ENCODE measurements at regions not wholly inside any gene's neighbourhood (a gene's known extent, or its start where the extent isn't known, plus 50 kb on each side); places are given as distances from the start of the nearest gene placed in this dataset.

- Histone ChIP-seq H3K9me3 (replicated peaks; ENCODE audit: control insufficient read depth, insufficient read depth, low read length) (no peaks in the 10 kb centered on the region), H3K36me3 (ENCODE audit: control insufficient read depth in 2 of 2, extremely low read depth in 1 of 2, insufficient read depth in 2 of 2, low read length in 2 of 2) (no peaks in the 10 kb centered on the region), H3K9me1 (replicated peaks; ENCODE audit: control insufficient read depth, extremely low read depth, insufficient read depth, low read length) (no peaks in the 10 kb centered on the region), H2AFZ (ENCODE audit: low read depth, low read length) (no peak overlapping the region), H4K20me1 (replicated peaks; ENCODE audit: control insufficient read depth, extremely low read depth, insufficient read depth, low read length) (no peaks in the 10 kb centered on the region), H3K79me2 (ENCODE audit: control insufficient read depth, insufficient read depth, low read length) (no peaks in the 10 kb centered on the region), H3K27me3 (ENCODE audit: control insufficient read depth in 2 of 2, insufficient read depth in 2 of 2, low read length in 2 of 2) (no peaks in the 10 kb centered on the region), H3K27ac (ENCODE audit: insufficient read depth, low read depth, low read length) (no peak overlapping the region), H3K4me2 (ENCODE audit: insufficient read depth, low read length) (no peak overlapping the region), H3K4me3 (replicated peaks in 1 of 3; ENCODE audit: insufficient read depth in 1 of 3, low read depth in 1 of 3, low read length in 3 of 3) (no peak overlapping the region), H3K4me1 (ENCODE audit: control insufficient read depth, extremely low read depth, insufficient read depth, low read length) (no peaks in the 10 kb centered on the region), H3K9ac (replicated peaks; ENCODE audit: extremely low read depth, insufficient read depth, low read length) (no peak overlapping the region)
- FAIRE-seq (no peak), DNase-seq (ENCODE audit: low read depth, low spot score) (no peak)
- dilution Hi-C loops (cut with MboI; ENCODE audit: extremely low pct_ligation_motif_present, low sequenced_read_pairs) = no loop called here
- no peak for TF ChIP-seq JUN (IDR thresholded peaks at IDR 0.05; ENCODE audit: borderline replicate concordance, insufficient read depth, insufficient read length, low read depth)
- intact Hi-C loops (cut with micrococcal nuclease) = no loop called here
- CTCF ChIA-PET = no interaction called here
- no TSS peak for BruUV-seq (replicated peaks)
- POLR2A ChIA-PET = no interaction called here
Observed at GRCh38 chr6:154579046-154579445, 68.6 kb upstream of the CNKSR3 start.

DNA sequence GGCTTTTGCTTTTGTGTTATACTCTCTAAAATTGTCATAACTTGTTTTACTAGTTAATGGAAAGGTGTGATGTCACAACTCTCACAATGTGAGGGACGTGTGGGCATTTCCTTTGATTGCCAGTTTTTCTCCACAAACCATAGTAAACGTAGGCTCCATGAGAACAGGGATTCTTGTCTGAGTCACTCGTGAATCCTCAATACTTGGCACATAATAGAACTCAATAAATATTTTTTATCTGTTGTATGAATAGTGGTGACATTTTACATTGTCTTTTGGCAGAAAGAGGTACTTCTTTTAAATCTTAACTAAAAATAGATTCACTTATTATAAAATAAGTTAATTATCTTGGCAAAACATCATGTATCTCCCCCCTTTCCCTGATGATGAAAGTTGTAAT, 69.0 kb upstream of the CNKSR3 start:
- TF ChIP-seq, protein P1, sequence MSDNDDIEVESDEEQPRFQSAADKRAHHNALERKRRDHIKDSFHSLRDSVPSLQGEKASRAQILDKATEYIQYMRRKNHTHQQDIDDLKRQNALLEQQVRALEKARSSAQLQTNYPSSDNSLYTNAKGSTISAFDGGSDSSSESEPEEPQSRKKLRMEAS (IDR thresholded peaks at IDR 0.05; ENCODE audit: insufficient read depth, insufficient read length) = no peak
- TF ChIP-seq EZH2 (IDR thresholded peaks at IDR 0.05; ENCODE audit: borderline replicate concordance, low read depth, low read length, severe bottlenecking) = no peak
- TF ChIP-seq MYC (IDR thresholded peaks at IDR 0.05; ENCODE audit: low read depth, low read length) = no peak
- TF ChIP-seq FOS (IDR thresholded peaks at IDR 0.05; ENCODE audit: borderline replicate concordance, insufficient read depth, low read length) = no peak
- no peak for TF ChIP-seq JUN (IDR thresholded peaks at IDR 0.05; ENCODE audit: borderline replicate concordance, insufficient read depth, insufficient read length, low read depth)
- TF ChIP-seq, protein P2, sequence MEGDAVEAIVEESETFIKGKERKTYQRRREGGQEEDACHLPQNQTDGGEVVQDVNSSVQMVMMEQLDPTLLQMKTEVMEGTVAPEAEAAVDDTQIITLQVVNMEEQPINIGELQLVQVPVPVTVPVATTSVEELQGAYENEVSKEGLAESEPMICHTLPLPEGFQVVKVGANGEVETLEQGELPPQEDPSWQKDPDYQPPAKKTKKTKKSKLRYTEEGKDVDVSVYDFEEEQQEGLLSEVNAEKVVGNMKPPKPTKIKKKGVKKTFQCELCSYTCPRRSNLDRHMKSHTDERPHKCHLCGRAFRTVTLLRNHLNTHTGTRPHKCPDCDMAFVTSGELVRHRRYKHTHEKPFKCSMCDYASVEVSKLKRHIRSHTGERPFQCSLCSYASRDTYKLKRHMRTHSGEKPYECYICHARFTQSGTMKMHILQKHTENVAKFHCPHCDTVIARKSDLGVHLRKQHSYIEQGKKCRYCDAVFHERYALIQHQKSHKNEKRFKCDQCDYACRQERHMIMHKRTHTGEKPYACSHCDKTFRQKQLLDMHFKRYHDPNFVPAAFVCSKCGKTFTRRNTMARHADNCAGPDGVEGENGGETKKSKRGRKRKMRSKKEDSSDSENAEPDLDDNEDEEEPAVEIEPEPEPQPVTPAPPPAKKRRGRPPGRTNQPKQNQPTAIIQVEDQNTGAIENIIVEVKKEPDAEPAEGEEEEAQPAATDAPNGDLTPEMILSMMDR (IDR thresholded peaks at IDR 0.05; ENCODE audit: extremely low read depth in 1 of 2, insufficient read depth in 1 of 2, low read depth in 1 of 2, low read length in 2 of 2) = no peak
- TF ChIP-seq GATA2 (IDR thresholded peaks at IDR 0.05; ENCODE audit: insufficient read depth, insufficient read length, low read depth, low read length) = no peak
- TF ChIP-seq POLR2A (IDR thresholded peaks at IDR 0.05; ENCODE audit: low read depth, low read length) = no peak
- POLR2A ChIA-PET = no interaction called here
- no peak overlapping the region for H3K4me3 ChIP-seq (replicated peaks in 1 of 3; ENCODE audit: insufficient read depth in 1 of 3, low read depth in 1 of 3, low read length in 3 of 3)
- CTCF ChIA-PET = no interaction called here
- H3K36me3 ChIP-seq (ENCODE audit: control insufficient read depth in 2 of 2, extremely low read depth in 1 of 2, insufficient read depth in 2 of 2, low read length in 2 of 2) = no peaks in the 10 kb centered on the region
- FAIRE-seq = no peak
- H3K9ac ChIP-seq (replicated peaks; ENCODE audit: extremely low read depth, insufficient read depth, low read length) = no peak overlapping the region
- DNase-seq (ENCODE audit: low read depth, low spot score) = no peak
- H3K4me2 ChIP-seq (ENCODE audit: insufficient read depth, low read length) = no peak overlapping the region
- no peaks in the 10 kb centered on the region for H3K27me3 ChIP-seq (ENCODE audit: control insufficient read depth in 2 of 2, insufficient read depth in 2 of 2, low read length in 2 of 2)
- H3K4me1 ChIP-seq (ENCODE audit: control insufficient read depth, extremely low read depth, insufficient read depth, low read length) = no peaks in the 10 kb centered on the region
- H4K20me1 ChIP-seq (replicated peaks; ENCODE audit: control insufficient read depth, extremely low read depth, insufficient read depth, low read length) = no peaks in the 10 kb centered on the region
- no peaks in the 10 kb centered on the region for H3K9me1 ChIP-seq (replicated peaks; ENCODE audit: control insufficient read depth, extremely low read depth, insufficient read depth, low read length)
- no peak overlapping the region for H2AFZ ChIP-seq (ENCODE audit: low read depth, low read length)
- no peak overlapping the region for H3K27ac ChIP-seq (ENCODE audit: insufficient read depth, low read depth, low read length)
- BruUV-seq (replicated peaks) = no TSS peak
- H3K9me3 ChIP-seq (replicated peaks; ENCODE audit: control insufficient read depth, insufficient read depth, low read length) = no peaks in the 10 kb centered on the region
- dilution Hi-C loops (cut with MboI; ENCODE audit: extremely low pct_ligation_motif_present, low sequenced_read_pairs) = no loop called here
- intact Hi-C loops (cut with micrococcal nuclease) = no loop called here
- no peaks in the 10 kb centered on the region for H3K79me2 ChIP-seq (ENCODE audit: control insufficient read depth, insufficient read depth, low read length)

All from endothelial cell of umbilical vein (primary cell).